ENCODE measurements at regions not wholly inside any gene's neighbourhood (a gene's known extent, or its start where the extent isn't known, plus 50 kb on each side); places are given as distances from the start of the nearest gene placed in this dataset.

DNA sequence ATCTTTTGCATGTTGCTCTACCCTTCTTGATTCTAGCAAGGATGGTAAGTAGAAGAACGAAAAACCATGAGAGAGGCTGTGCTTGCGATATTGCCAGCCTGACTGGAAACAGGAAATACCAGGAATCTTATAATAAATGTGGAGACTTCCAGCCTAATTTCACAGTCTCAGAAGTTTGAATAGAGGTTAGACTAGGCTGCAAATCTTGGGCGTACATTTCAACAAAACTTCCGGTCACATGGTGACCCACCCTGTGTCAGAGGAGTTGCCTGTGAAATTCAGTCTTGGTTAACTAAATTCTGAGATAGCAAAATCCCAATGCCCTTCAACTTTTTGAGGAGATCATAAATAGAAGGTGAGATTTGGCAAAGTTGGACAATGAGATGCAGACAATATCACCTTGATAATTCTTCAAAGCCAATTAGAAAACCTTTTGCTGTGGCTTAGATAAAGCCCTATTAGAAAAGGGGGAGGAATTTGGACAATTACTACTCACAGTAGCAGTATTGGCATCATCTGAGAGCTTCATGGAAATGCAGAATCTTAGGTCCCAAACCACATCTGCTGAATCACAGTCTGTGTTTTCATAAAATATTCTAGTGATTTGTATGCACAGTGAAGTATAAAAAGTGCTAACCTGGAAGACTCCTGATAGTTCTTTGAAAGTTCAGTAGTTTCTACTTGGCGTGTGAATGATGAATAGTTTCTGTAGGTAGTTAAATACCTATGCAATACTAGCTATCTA is 262.0 kb upstream of the JAG1 start:
- TF ChIP-seq EZH2 (IDR thresholded peaks at IDR 0.05; ENCODE audit: low read depth, low read length, severe bottlenecking) (no peak), TAF1 (IDR thresholded peaks at IDR 0.05; ENCODE audit: low read depth, low read length) (no peak), CBX8 (IDR thresholded peaks at IDR 0.05; ENCODE audit: borderline replicate concordance, low read depth, low read length) (no peak), POLR2A (IDR thresholded peaks at IDR 0.05; ENCODE audit: control extremely low read depth in 1 of 2, low read depth in 2 of 2, low read length in 2 of 2) (no peak)
- TF ChIP-seq, protein P1, sequence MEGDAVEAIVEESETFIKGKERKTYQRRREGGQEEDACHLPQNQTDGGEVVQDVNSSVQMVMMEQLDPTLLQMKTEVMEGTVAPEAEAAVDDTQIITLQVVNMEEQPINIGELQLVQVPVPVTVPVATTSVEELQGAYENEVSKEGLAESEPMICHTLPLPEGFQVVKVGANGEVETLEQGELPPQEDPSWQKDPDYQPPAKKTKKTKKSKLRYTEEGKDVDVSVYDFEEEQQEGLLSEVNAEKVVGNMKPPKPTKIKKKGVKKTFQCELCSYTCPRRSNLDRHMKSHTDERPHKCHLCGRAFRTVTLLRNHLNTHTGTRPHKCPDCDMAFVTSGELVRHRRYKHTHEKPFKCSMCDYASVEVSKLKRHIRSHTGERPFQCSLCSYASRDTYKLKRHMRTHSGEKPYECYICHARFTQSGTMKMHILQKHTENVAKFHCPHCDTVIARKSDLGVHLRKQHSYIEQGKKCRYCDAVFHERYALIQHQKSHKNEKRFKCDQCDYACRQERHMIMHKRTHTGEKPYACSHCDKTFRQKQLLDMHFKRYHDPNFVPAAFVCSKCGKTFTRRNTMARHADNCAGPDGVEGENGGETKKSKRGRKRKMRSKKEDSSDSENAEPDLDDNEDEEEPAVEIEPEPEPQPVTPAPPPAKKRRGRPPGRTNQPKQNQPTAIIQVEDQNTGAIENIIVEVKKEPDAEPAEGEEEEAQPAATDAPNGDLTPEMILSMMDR (IDR thresholded peaks at IDR 0.05; ENCODE audit: control extremely low read depth in 1 of 3, insufficient read depth in 1 of 3, low read depth in 1 of 3, low read length in 3 of 3): no peak

Measured in H1 (cell line).